ENCODE measurements at regions not wholly inside any gene's neighbourhood (a gene's known extent, or its start where the extent isn't known, plus 50 kb on each side); places are given as distances from the start of the nearest gene placed in this dataset.

GRCh38 chr1:63115527-63115926, 206.8 kb upstream of the FOXD3 start:
- no peak overlapping the region for H3K4me3 ChIP-seq (replicated peaks in 1 of 4; ENCODE audit: control extremely low read depth in 1 of 4, insufficient read depth in 1 of 4, low read depth in 3 of 4, low read length in 4 of 4)
- H3K9me3 ChIP-seq (ENCODE audit: control insufficient read depth, insufficient read depth, low read depth, low read length), result no peaks in the 10 kb centered on the region
- H3K4me2 ChIP-seq (ENCODE audit: extremely low read depth, insufficient read depth, low read length), result no peak overlapping the region
- no peak overlapping the region for H2AFZ ChIP-seq (ENCODE audit: low read length)
- no peak for DNase-seq (ENCODE audit: low read depth in 2 of 2)
- no peak for TF ChIP-seq CTCF (conservative IDR thresholded peaks at IDR 0.05 in 1 of 2, IDR thresholded peaks at IDR 0.05 in 1 of 2; ENCODE audit: low read depth in 1 of 2, low read length in 2 of 2)
- no peak for TF ChIP-seq EZH2 (IDR thresholded peaks at IDR 0.05; ENCODE audit: low read length, missing control alignments)
- H3K4me1 ChIP-seq (ENCODE audit: control insufficient read depth, extremely low read depth, insufficient read depth, low read length), result no peaks in the 10 kb centered on the region
- no peak overlapping the region for H3K9ac ChIP-seq (ENCODE audit: insufficient read depth, low read length)
- no peaks in the 10 kb centered on the region for H4K20me1 ChIP-seq (ENCODE audit: control insufficient read depth, extremely low read depth, insufficient read depth, low read length)
- no peaks in the 10 kb centered on the region for H3K27me3 ChIP-seq (ENCODE audit: control insufficient read depth, insufficient read depth, low read length)
- H3K79me2 ChIP-seq (ENCODE audit: control insufficient read depth, insufficient read depth, low read length), result no peaks in the 10 kb centered on the region
- no peaks in the 10 kb centered on the region for H3K36me3 ChIP-seq (ENCODE audit: control insufficient read depth, insufficient read depth, low read length)
- no peak overlapping the region for H3K27ac ChIP-seq (ENCODE audit: insufficient read depth, low read length)

- H3K36me3 ChIP-seq (ENCODE audit: control insufficient read depth, insufficient read depth, low read length), result no peaks in the 10 kb centered on the region
- no peak overlapping the region for H3K27ac ChIP-seq (ENCODE audit: insufficient read depth, low read length)
- H3K9me3 ChIP-seq (ENCODE audit: control insufficient read depth, insufficient read depth, low read depth, low read length), result no peaks in the 10 kb centered on the region
- no peaks in the 10 kb centered on the region for H3K79me2 ChIP-seq (ENCODE audit: control insufficient read depth, insufficient read depth, low read length)
- no peak overlapping the region for H3K4me3 ChIP-seq (replicated peaks in 1 of 4; ENCODE audit: control extremely low read depth in 1 of 4, insufficient read depth in 1 of 4, low read depth in 3 of 4, low read length in 4 of 4)
- no peaks in the 10 kb centered on the region for H4K20me1 ChIP-seq (ENCODE audit: control insufficient read depth, extremely low read depth, insufficient read depth, low read length)
- H3K27me3 ChIP-seq (ENCODE audit: control insufficient read depth, insufficient read depth, low read length), result no peaks in the 10 kb centered on the region
- H3K9ac ChIP-seq (ENCODE audit: insufficient read depth, low read length), result no peak overlapping the region
- no peaks in the 10 kb centered on the region for H3K4me1 ChIP-seq (ENCODE audit: control insufficient read depth, extremely low read depth, insufficient read depth, low read length)
- TF ChIP-seq CTCF (conservative IDR thresholded peaks at IDR 0.05 in 1 of 2, IDR thresholded peaks at IDR 0.05 in 1 of 2; ENCODE audit: low read depth in 1 of 2, low read length in 2 of 2) (no peak), EZH2 (IDR thresholded peaks at IDR 0.05; ENCODE audit: low read length, missing control alignments) (no peak)
- H2AFZ ChIP-seq (ENCODE audit: low read length), result no peak overlapping the region
- peak in 1 of 2 donors; percentile 8 for DNase-seq (ENCODE audit: low read depth in 2 of 2)
- H3K4me2 ChIP-seq (ENCODE audit: extremely low read depth, insufficient read depth, low read length), result no peak overlapping the region
Measured at GRCh38 chr1:63116016-63116415, 206.4 kb upstream of the FOXD3 start.

- Histone ChIP-seq H3K4me2 (ENCODE audit: extremely low read depth, insufficient read depth, low read length) (no peak overlapping the region), H4K20me1 (ENCODE audit: control insufficient read depth, extremely low read depth, insufficient read depth, low read length) (no peaks in the 10 kb centered on the region), H3K4me1 (ENCODE audit: control insufficient read depth, extremely low read depth, insufficient read depth, low read length) (peaks cover 2% of the 10 kb centered on the region), H2AFZ (ENCODE audit: low read length) (no peak overlapping the region), H3K27ac (ENCODE audit: insufficient read depth, low read length) (no peak overlapping the region), H3K9me3 (ENCODE audit: control insufficient read depth, insufficient read depth, low read depth, low read length) (no peaks in the 10 kb centered on the region), H3K79me2 (ENCODE audit: control insufficient read depth, insufficient read depth, low read length) (no peaks in the 10 kb centered on the region), H3K36me3 (ENCODE audit: control insufficient read depth, insufficient read depth, low read length) (no peaks in the 10 kb centered on the region), H3K27me3 (ENCODE audit: control insufficient read depth, insufficient read depth, low read length) (no peaks in the 10 kb centered on the region), H3K9ac (ENCODE audit: insufficient read depth, low read length) (no peak overlapping the region), H3K4me3 (replicated peaks in 1 of 4; ENCODE audit: control extremely low read depth in 1 of 4, insufficient read depth in 1 of 4, low read depth in 3 of 4, low read length in 4 of 4) (no peak overlapping the region)
- DNase-seq (ENCODE audit: low read depth in 2 of 2), result no peak
- TF ChIP-seq EZH2 (IDR thresholded peaks at IDR 0.05; ENCODE audit: low read length, missing control alignments), result no peak
- TF ChIP-seq CTCF (conservative IDR thresholded peaks at IDR 0.05 in 1 of 2, IDR thresholded peaks at IDR 0.05 in 1 of 2; ENCODE audit: low read depth in 1 of 2, low read length in 2 of 2), result no peak
Measured at GRCh38 chr1:63119575-63120155, 202.7 kb upstream of the FOXD3 start.

All from fibroblast of lung (primary cell).